ENCODE measurements at regions not wholly inside any gene's neighbourhood (a gene's known extent, or its start where the extent isn't known, plus 50 kb on each side); places are given as distances from the start of the nearest gene placed in this dataset.
A peak's percentile ranks its signal among the peaks of the same experiment; 100 is the strongest.

GRCh38 chr6:165884813-165885765 lies 222.0 kb upstream of the PDE10A start:
- DNase-seq (ENCODE audit: low read depth) = peak; percentile 63
- peak; percentile 88 for TF ChIP-seq CTCF (conservative IDR thresholded peaks at IDR 0.05; ENCODE audit: low read length)
- no peak overlapping the region for H3K4me3 ChIP-seq (ENCODE audit: low read length)

GRCh38 chr6:165883851-165884640 lies 221.0 kb upstream of the PDE10A start:
- DNase-seq (ENCODE audit: low read depth) = peak; percentile 60
- H3K4me3 ChIP-seq (ENCODE audit: low read length) = no peak overlapping the region
- no peak for TF ChIP-seq CTCF (conservative IDR thresholded peaks at IDR 0.05; ENCODE audit: low read length)

- TF ChIP-seq CTCF (conservative IDR thresholded peaks at IDR 0.05; ENCODE audit: low read length) = no peak
- no peak for DNase-seq (ENCODE audit: low read depth)
- H3K4me3 ChIP-seq (ENCODE audit: low read length) = no peak overlapping the region
Measured at GRCh38 chr6:165881806-165882205, 218.8 kb upstream of the PDE10A start.

GRCh38 chr6:165880686-165881085 lies 217.6 kb upstream of the PDE10A start:
- DNase-seq (ENCODE audit: low read depth) = peak; percentile 71
- no peak overlapping the region for H3K4me3 ChIP-seq (ENCODE audit: low read length)
- TF ChIP-seq CTCF (conservative IDR thresholded peaks at IDR 0.05; ENCODE audit: low read length) = no peak

GRCh38 chr6:165877773-165878172 lies 214.7 kb upstream of the PDE10A start:
- H3K4me3 ChIP-seq (ENCODE audit: low read length) = no peak overlapping the region
- DNase-seq (ENCODE audit: low read depth) = no peak
- no peak for TF ChIP-seq CTCF (conservative IDR thresholded peaks at IDR 0.05; ENCODE audit: low read length)

- H3K4me3 ChIP-seq (ENCODE audit: low read length) = no peak overlapping the region
- DNase-seq (ENCODE audit: low read depth) = no peak
- TF ChIP-seq CTCF (conservative IDR thresholded peaks at IDR 0.05; ENCODE audit: low read length) = no peak
Measured at GRCh38 chr6:165877192-165877591, 214.2 kb upstream of the PDE10A start.

Data from AG10803 (cell line).